NCI-H2196 treated with DMSO at 0.1 percent for 48 hours (cell line): ENCODE measurements at regions not wholly inside any gene's neighbourhood (a gene's known extent, or its start where the extent isn't known, plus 50 kb on each side); places are given as distances from the start of the nearest gene placed in this dataset.

Source experiments
- DNase-seq: peaks from one replicate; lab custom pipeline; 2025; ENCODE audit not compliant: unreplicated experiment; lab: John Stamatoyannopoulos, UW

- no peak for DNase-seq
Observed at GRCh38 chrX:39318506-39319343, 517.5 kb downstream of the MID1IP1 start.

- peak; percentile 8 for DNase-seq
Observed at GRCh38 chrX:39320165-39320564, 518.9 kb downstream of the MID1IP1 start.

- DNase-seq, result no peak
Observed at GRCh38 chrX:39322496-39322895, 521.2 kb downstream of the MID1IP1 start.

- peak; percentile 34 for DNase-seq
Observed at GRCh38 chrX:39324233-39324930, 523.1 kb downstream of the MID1IP1 start.

GRCh38 chrX:39327255-39327654, 526.0 kb downstream of the MID1IP1 start:
- DNase-seq, result no peak

- DNase-seq, result no peak
Observed at GRCh38 chrX:39327705-39328104, 526.4 kb downstream of the MID1IP1 start.

GRCh38 chrX:39328661-39329060, 527.4 kb downstream of the MID1IP1 start:
- no peak for DNase-seq

- DNase-seq, result no peak
Observed at GRCh38 chrX:39331082-39331704, 529.9 kb downstream of the MID1IP1 start.

GRCh38 chrX:39333451-39333850, 532.2 kb downstream of the MID1IP1 start:
- DNase-seq, result no peak

- no peak for DNase-seq
Observed at GRCh38 chrX:39335513-39336235, 534.4 kb downstream of the MID1IP1 start.

GRCh38 chrX:39336671-39337311, 535.5 kb downstream of the MID1IP1 start:
- peak; percentile 55 for DNase-seq

- DNase-seq, result peak; percentile 55
Observed at GRCh38 chrX:39337451-39337850, 536.2 kb downstream of the MID1IP1 start.

GRCh38 chrX:39338583-39338982, 537.3 kb downstream of the MID1IP1 start:
- no peak for DNase-seq

- DNase-seq, result no peak
Observed at GRCh38 chrX:39356119-39356807, 555.0 kb downstream of the MID1IP1 start.

- no peak for DNase-seq
Observed at GRCh38 chrX:39360101-39360500, 558.8 kb downstream of the MID1IP1 start.

GRCh38 chrX:39361736-39362135, 560.5 kb downstream of the MID1IP1 start:
- DNase-seq, result peak; percentile 1

- DNase-seq, result no peak
Observed at GRCh38 chrX:39367416-39367815, 566.2 kb downstream of the MID1IP1 start.

GRCh38 chrX:39372115-39372514, 570.9 kb downstream of the MID1IP1 start:
- DNase-seq, result no peak

- no peak for DNase-seq
Observed at GRCh38 chrX:39377157-39377556, 575.9 kb downstream of the MID1IP1 start.

- DNase-seq, result no peak
Observed at GRCh38 chrX:39377773-39378172, 576.5 kb downstream of the MID1IP1 start.
